Mucosa of gallbladder (tissue), 1 donor: ENCODE measurements at regions not wholly inside any gene's neighbourhood (a gene's known extent, or its start where the extent isn't known, plus 50 kb on each side); places are given as distances from the start of the nearest gene placed in this dataset.

Experiments used
- DNase-seq: peaks from one replicate; pipeline ENCODE4 v3.0.0-alpha.2; 2020; ENCODE audit warnings: low spot score
- donor health status: DM: no; HTN: no; CAD: no.

GRCh38 chr4:176443117-176443516 is 123.4 kb downstream of the SPCS3 start:
- no peak for DNase-seq

GRCh38 chr4:176443646-176444409 is 124.1 kb downstream of the SPCS3 start:
- DNase-seq, result no peak

- no peak for DNase-seq
Observed at GRCh38 chr4:176444741-176445140, 125.0 kb downstream of the SPCS3 start.

GRCh38 chr4:176448761-176449160 is 129.0 kb downstream of the SPCS3 start:
- no peak for DNase-seq

- no peak for DNase-seq
Observed at GRCh38 chr4:176451443-176451842, 131.7 kb downstream of the SPCS3 start.

- DNase-seq, result no peak
Observed at GRCh38 chr4:176453079-176453478, 133.3 kb downstream of the SPCS3 start.

GRCh38 chr4:176453658-176454057 is 133.9 kb downstream of the SPCS3 start:
- no peak for DNase-seq

GRCh38 chr4:176464748-176465147 is 145.0 kb downstream of the SPCS3 start:
- DNase-seq, result no peak

- no peak for DNase-seq
Observed at GRCh38 chr4:176467001-176467400, 147.2 kb downstream of the SPCS3 start.

- DNase-seq, result no peak
Observed at GRCh38 chr4:176469546-176469945, 149.8 kb downstream of the SPCS3 start.

GRCh38 chr4:176470671-176471070 is 150.9 kb downstream of the SPCS3 start:
- no peak for DNase-seq

- DNase-seq, result no peak
Observed at GRCh38 chr4:176475067-176475466, 155.3 kb downstream of the SPCS3 start.

GRCh38 chr4:176478076-176478475 is 158.3 kb downstream of the SPCS3 start:
- no peak for DNase-seq

GRCh38 chr4:176479767-176480166 is 160.0 kb downstream of the SPCS3 start:
- DNase-seq, result no peak

- no peak for DNase-seq
Observed at GRCh38 chr4:176482972-176483371, 163.2 kb downstream of the SPCS3 start.

- no peak for DNase-seq
Observed at GRCh38 chr4:176484301-176484984, 164.7 kb downstream of the SPCS3 start.

GRCh38 chr4:176489001-176489400 is 169.2 kb downstream of the SPCS3 start:
- DNase-seq, result no peak

GRCh38 chr4:176492646-176493302 is 173.0 kb downstream of the SPCS3 start:
- DNase-seq, result no peak

- DNase-seq, result peak; percentile 16
Observed at GRCh38 chr4:176498617-176499256, 179.0 kb downstream of the SPCS3 start.

GRCh38 chr4:176499518-176499917 is 179.8 kb downstream of the SPCS3 start:
- DNase-seq, result no peak

GRCh38 chr4:176500894-176501293 is 181.1 kb downstream of the SPCS3 start:
- no peak for DNase-seq

- DNase-seq, result no peak
Observed at GRCh38 chr4:176504118-176504517, 184.4 kb downstream of the SPCS3 start.
